Skeletal muscle cell (primary cell): ENCODE measurements at regions not wholly inside any gene's neighbourhood (a gene's known extent, or its start where the extent isn't known, plus 50 kb on each side); places are given as distances from the start of the nearest gene placed in this dataset.
"Not testable (repeated sequence)": the region's sequence is repeated elsewhere in the genome, so short reads cannot be mapped to it uniquely, and the experiment has no call there.

ENCODE experiments used
- DNase-seq: peaks from one replicate; pipeline ENCODE4 v3.0.0-alpha.2; 2010; ENCODE audit warnings: low read depth
- H3K4me3 ChIP-seq: 2 replicates; pipeline ENCODE4 v1.5.1; 2011; ENCODE audit warnings: low read depth, mild to moderate bottlenecking, control low read depth, low read length, moderate library complexity

- DNase-seq, result no peak
Observed at GRCh38 chr2:59806486-59806885, 747.0 kb downstream of the BCL11A start.

DNA sequence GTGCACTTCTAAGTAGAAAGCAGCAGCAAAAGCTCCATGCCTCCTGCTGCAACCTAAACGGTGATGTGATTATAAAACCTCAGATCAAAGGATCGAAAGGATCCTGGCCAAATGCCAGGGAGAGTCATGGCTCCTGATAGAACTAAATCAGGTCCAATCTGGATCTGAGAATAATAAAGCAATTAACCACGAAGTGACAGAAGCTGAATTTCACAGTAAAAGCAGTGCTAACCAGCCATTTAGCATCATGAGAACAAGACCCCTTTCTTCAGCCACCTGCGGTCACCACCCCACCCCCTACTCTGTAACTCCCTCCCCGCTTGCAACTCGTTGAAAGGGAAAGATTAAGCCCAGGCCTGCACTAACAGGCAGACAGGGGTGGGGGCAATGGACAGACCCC is 748.7 kb downstream of the BCL11A start:
- no peak overlapping the region for H3K4me3 ChIP-seq
- DNase-seq, result no peak

More at GRCh38 chr2:59806486-59806885, 747.0 kb downstream of the BCL11A start:
- H3K4me3 ChIP-seq, result no peak overlapping the region

DNA sequence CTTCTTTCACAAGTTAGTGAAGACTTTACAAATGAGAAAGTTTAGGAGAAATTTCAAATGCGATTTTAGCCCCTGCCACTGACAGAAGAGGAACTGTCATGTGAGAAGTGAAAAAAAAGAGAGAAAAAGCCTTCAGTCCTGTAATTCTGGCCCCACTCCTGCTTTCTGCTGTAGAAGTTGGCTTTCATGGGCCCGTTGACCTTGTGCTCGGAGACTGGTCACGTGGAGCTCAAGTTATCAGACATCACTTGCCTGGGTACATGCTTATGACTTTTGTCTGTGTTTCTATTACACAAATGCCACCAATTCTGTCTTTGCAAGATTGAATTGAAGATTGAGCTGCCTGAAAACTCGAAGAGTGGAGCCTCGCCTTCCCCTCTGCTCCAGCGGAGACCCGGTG is 749.9 kb downstream of the BCL11A start:
- H3K4me3 ChIP-seq, result no peak overlapping the region
- no peak for DNase-seq

- H3K4me3 ChIP-seq, result no peak overlapping the region
- DNase-seq, result no peak
Observed at GRCh38 chr2:59798687-59799232, 754.7 kb downstream of the BCL11A start.

DNA sequence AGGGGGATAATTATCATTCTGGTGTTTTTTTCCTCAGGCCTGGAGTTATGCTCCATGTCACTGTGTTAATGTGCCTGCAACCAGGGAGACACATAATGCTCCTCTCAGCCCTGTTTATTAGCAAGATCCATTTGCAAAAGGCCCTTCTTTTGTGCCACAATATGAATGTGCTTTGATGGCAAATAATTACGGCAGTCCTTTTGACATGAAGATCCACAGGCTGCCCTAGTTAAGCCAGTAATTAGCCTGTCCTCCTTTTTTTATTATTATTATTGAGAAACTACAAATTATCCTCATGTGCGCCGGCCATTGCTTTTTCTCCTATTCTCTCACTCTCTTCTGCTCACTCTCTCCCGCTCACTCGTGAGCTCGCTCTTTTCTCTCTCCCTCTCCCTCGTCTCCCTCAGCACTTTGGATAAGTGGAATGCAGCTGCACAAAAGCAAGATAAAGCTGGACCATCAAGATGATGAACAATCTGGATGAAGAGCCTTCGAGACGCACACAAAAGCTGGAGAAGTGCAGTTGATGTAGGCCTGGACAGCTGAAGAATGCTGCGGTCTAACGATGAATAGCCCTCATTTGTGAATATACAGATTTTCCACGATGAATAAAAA is 762.3 kb downstream of the BCL11A start:
- H3K4me3 ChIP-seq, result no peak overlapping the region
- no peak for DNase-seq

DNA sequence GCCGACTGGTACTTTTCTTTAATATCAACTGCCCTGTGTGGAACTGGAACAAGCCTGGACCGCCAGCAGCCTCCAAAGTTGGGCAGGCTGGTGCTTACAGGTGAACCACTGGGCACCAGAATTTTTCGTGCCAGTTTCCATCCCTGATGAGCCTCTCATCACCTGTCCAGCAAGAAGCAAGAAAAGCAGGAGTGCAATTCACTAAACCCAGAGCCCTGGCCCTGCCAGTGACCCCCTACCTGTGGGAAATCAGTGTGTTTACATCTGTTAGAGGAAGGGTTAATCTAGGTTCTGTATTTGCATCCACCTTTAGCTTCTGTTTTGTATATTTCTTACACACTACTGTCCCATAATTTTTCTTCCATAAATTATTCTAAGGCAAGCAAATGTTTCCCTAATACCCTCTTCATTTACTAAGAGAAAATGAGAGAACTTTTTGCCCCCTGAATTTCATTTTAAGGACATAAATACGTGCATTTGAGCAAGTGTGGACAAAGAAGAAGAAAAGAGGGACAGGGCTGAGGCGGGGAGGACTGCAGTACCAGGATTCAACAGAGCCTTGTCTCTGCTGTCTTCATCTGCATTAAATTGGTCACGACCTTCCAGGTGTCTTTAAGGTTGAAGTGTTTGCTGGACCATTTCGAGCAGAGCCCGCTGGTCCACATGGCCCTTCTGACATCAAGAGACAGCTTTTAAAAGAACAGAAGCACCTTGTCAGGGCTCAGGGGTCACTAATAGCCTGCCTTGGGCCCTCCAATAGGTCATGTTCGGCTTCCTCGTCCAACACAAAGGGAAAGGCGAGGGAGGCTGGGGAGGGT is 763.1 kb downstream of the BCL11A start:
- no peak for DNase-seq

GRCh38 chr2:59789523-59789922 is 763.9 kb downstream of the BCL11A start:
- no peak overlapping the region for H3K4me3 ChIP-seq
- DNase-seq, result no peak

More for the DNA sequence above, 763.1 kb downstream of the BCL11A start:
- no peak overlapping the region for H3K4me3 ChIP-seq

GRCh38 chr2:59787095-59787494 is 766.4 kb downstream of the BCL11A start:
- H3K4me3 ChIP-seq, result no peak overlapping the region
- no peak for DNase-seq

DNA sequence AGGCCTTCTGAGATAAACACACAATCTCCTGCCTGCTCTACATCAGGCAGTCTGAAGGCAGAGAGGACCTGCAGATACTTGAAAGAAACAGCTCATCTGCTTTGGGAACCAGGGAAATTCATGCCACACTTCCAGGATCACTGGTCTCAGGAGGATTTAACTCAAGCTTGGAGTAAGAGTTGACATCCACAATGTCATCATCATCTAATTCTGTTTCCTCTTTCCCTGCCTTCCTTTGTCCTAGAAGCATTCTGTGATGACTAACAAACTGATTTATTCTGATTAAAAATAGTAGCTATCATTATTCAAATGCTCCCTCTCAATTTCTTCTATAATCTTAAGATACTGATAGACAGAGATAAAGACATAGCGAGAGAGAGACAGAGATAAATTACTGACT is 766.8 kb downstream of the BCL11A start:
- DNase-seq, result no peak
- no peak overlapping the region for H3K4me3 ChIP-seq

GRCh38 chr2:59779571-59779970 is 773.9 kb downstream of the BCL11A start:
- H3K4me3 ChIP-seq, result no peak overlapping the region
- no peak for DNase-seq

DNA sequence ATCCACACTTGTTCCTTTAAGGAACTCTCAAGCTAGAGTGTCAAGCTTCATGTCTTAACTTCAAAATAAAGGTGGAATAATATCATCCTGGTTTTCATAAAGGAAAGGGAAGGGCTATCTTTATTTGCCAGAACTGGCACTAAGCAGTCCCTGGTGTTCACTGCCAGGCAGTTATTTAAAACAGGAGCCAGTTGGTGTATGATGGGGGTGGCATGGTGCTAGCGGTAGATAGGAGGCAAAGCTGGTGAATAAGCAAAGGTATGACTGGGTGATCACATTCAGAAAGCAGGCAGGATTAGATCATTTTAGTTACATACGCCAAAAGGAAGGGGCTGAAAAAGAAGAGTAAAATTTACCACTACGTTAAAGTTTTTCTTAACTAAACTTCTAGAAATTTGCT is 776.3 kb downstream of the BCL11A start:
- no peak for DNase-seq
- H3K4me3 ChIP-seq, result no peak overlapping the region

DNA sequence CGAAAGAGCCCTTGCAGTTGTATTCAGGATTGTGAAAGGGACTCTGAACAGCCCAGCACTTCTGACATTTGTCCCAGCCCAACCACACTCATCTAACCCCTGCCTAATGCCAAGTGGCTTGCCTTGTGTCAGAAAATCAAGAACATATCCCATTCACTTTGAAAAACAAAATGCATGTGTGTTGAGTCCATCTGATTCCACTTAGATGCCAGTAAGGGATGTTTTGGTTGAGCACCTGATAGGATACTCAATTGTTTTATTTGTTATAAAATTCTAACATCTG is 776.8 kb downstream of the BCL11A start:
- DNase-seq, result no peak
- no peak overlapping the region for H3K4me3 ChIP-seq

DNA sequence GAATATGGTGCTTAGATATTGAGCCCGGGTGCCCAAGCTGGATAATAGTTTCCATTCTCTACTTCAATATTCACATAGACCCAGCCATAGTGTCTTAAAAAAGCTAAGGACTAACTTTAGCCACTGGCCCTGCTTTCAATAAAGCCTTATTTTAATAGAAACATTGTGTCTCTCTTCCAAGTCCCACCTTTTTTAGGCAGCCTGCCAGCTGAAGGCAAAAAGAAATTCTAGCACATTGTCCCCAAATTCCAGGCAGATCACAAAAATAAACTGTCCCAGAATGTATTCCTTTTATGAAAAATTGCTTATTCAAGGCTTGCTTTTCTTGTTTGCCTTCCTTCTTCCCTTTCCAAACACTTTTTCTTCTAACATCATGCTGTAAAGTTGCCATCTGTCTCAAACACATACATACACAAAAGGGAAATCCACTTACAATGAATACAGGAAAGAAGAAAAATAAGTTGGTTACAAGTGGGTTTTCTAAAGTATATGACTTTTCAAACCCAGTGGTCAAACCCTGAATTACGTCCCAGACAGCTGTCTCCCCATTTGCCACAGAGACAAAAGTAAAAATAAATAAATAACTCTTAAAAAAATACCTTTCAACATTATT is 778.5 kb downstream of the BCL11A start:
- DNase-seq, result no peak
- no peak overlapping the region for H3K4me3 ChIP-seq

DNA sequence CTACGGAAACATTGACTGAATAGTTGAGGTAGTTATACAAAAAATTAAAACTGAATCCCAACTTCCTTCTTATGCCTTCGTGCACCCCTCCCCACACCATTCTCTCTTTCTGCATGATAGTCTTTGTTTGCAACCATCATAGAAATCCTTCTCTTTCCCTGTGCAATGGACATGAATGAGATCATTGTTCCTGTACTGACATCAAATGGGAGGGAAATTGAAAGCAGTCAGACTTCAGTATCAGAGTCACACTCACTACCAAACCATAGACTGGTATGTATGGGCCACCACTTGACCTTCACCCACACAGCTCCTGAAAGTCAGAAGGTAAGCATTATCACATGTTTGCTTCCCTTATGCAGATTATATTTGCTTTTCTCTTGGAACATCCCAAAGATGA is 782.8 kb downstream of the BCL11A start:
- no peak overlapping the region for H3K4me3 ChIP-seq

GRCh38 chr2:59761966-59762365 is 791.5 kb downstream of the BCL11A start:
- no peak for DNase-seq
- H3K4me3 ChIP-seq, result no peak overlapping the region

More for the DNA sequence above, 782.8 kb downstream of the BCL11A start:
- no peak for DNase-seq

DNA sequence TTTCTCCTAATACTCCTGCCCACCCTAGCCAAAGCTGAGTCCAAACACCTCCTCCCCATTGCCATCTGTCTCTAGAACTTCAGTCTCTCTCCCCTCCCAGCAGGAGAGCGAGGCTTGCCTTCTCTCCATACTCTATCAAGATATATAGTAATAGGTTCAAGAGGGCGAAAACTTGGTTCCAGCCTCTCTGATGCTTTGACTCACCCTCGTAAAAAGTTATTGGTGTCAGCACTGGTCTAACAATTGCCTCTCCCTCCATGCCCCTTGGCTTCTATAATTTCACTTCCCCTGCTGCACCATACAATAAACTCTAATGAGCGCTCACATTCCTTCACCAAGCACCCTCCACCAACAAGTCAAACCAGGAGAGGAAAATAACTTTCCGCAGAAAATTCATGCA is 797.3 kb downstream of the BCL11A start:
- H3K4me3 ChIP-seq, result no peak overlapping the region
- no peak for DNase-seq

DNA sequence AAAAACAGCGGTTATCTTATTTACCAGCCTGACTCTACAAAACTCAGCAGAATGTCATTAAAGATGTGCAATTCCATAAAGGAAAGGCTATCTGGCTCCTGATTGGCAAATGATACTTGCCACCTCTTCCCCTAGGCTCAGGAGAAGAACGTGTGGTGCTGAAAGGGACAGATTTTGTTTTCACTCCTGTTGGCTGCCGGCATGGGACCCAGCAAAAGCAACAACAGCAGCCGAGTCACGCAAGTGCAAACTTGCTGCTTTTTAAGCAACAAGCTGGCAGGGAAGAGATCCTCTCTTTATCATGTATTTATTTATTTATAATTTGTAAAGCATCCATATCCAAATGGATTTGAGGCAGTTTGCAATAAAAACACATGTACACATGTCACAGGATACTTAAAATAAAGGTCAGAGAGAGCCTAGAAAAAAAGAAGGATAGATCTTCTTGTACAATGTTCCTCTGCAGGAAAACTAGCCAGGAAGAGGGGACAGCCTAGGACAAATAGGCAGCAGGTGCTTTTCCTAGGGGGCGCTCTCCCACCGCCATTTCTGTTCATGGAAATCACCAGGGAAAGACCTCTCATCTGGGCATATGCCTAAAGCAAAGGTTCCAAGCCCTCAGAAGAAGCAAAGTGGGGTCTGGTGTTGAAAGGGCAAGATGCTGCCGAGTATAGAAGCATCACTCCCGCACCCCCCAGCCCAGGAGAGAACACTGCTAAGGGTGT is 799.3 kb downstream of the BCL11A start:
- DNase-seq, result no peak
- H3K4me3 ChIP-seq, result no peak overlapping the region

DNA sequence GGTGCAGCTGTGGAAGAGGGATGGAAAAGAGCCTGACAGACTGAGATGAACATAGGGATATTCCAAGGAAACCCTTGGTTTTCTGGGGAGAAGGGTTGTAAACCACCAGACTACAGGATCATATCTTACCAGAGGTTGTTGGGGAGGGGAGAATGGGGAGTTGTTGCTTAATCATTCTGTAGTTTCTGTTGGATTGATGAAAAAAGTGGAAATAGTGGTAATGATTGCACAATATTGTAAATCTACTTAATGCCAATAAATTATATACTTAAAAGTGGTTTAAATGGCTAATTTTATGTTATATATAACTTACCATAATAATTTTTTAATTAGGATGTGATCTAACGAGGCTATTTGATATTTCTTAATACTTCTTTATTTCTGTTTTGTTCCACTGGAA is 800.9 kb downstream of the BCL11A start:
- H3K4me3 ChIP-seq, result no peak overlapping the region
- DNase-seq, result no peak

GRCh38 chr2:59752071-59752470 is 801.4 kb downstream of the BCL11A start:
- no peak for DNase-seq

DNA sequence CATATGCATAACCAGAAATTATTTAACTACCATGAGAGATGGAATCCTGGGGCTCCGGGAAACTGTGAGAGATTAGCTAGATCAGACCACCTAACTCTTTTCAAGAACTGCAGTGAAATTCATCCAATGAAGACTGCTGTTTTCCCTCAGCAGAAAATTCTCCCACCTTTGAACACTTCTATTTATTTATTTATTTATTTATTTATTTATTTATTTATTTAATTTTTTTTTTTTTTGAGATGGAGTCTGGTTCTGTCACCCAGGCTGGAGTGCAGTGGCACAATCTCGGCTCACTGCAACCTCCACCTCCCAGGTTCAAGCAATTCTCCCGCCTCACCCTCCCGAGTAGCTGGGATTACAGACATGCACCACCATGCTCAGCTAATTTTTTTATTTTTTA is 802.2 kb downstream of the BCL11A start:
- not testable (repeated sequence) for H3K4me3 ChIP-seq, DNase-seq

More at GRCh38 chr2:59752071-59752470, 801.4 kb downstream of the BCL11A start:
- no peak overlapping the region for H3K4me3 ChIP-seq
